ENCODE measurements at regions not wholly inside any gene's neighbourhood (a gene's known extent, or its start where the extent isn't known, plus 50 kb on each side); places are given as distances from the start of the nearest gene placed in this dataset.

DNA sequence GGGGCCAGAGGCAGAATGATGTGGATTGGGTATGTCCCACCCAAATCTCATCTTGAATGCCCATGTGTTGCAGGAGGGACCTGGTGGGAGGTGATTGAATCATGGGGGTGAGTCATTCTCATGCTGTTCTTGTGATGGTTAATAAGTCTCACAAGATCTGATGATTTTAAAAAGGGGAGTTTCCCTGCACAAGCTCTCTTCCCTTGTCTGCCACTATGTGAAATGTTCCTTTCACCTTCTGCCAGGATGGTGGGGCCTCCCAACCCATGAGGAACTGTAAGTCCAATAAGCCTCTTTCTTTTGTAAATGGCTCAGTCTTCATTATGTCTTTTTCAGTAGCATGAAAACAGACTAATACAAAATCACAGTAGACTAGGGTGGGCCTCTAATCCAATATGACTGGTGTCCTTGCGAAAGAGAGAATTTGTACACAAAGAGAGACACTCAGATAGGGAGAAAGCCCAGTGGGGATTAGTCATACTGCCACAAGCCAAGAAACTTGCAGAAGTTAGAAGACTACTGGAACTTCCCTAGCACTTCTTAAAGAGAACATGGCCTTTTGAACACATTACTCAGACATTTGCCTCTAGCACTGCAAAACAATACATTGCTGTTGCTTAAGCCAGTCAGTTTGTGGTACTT lies 68.4 kb downstream of the ANXA1 start:
- ChIA-PET POLR2A (no interaction called here), CTCF (no interaction called here)
- Histone ChIP-seq H3K4me3 (ENCODE audit: low read length) (no peak overlapping the region), H3K27ac (ENCODE audit: low read depth, low read length) (no peak overlapping the region), H3K9me3 (ENCODE audit: low read length) (no peaks in the 10 kb centered on the region), H3K36me3 (ENCODE audit: insufficient read depth, low read length) (no peaks in the 10 kb centered on the region), H3K4me1 (ENCODE audit: insufficient read depth, low read length) (no peaks in the 10 kb centered on the region), H3K27me3 (ENCODE audit: insufficient read depth, low read length, poor library complexity, severe bottlenecking) (no peaks in the 10 kb centered on the region)
- Mint-ChIP-seq H3K27ac (no peak overlapping the region), H3K4me3 (no peak overlapping the region), H3K36me3 (no peaks in the 10 kb centered on the region), H3K27me3 (peaks cover 11 to 51% of the 10 kb centered on the region in 2 donors), H3K4me1 (peaks cover 0 to 3% (median 0%) of the 10 kb centered on the region in 3 donors), H3K9me3 (peaks cover 0 to 2% (median 0%) of the 10 kb centered on the region in 5 donors)
- DNase-seq, result no peak

DNA sequence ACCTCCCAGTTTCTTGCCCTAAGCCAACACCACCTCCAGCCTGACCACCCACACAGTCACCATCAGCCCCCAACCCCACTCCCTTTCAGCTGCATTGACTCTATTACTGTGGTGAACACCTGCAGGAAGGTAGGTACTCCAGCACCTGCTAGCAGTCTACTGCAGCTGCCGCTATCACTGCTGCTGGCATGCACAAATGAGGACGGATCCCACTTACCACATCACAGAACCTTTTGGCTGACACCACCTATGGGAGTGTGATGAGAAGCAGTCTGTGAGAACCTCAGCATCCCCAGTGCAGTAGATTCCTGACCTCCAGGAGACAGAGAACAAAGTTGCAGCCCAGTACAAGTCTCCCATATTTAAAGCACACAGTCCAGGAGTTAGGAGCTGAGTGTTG lies 71.9 kb downstream of the ANXA1 start:
- Histone ChIP-seq H3K27ac (ENCODE audit: low read depth, low read length) (no peak overlapping the region), H3K27me3 (ENCODE audit: insufficient read depth, low read length, poor library complexity, severe bottlenecking) (no peaks in the 10 kb centered on the region), H3K4me3 (ENCODE audit: low read length) (no peak overlapping the region), H3K4me1 (ENCODE audit: insufficient read depth, low read length) (no peaks in the 10 kb centered on the region), H3K36me3 (ENCODE audit: insufficient read depth, low read length) (no peaks in the 10 kb centered on the region), H3K9me3 (ENCODE audit: low read length) (no peaks in the 10 kb centered on the region)
- POLR2A ChIA-PET, result no interaction called here
- no peaks in the 10 kb centered on the region for H3K36me3 Mint-ChIP-seq
- H3K27me3 Mint-ChIP-seq, result peaks cover 9 to 41% of the 10 kb centered on the region in 2 donors
- H3K4me3 Mint-ChIP-seq, result no peak overlapping the region
- no peak overlapping the region for H3K27ac Mint-ChIP-seq
- CTCF ChIA-PET, result no interaction called here
- peaks cover 0 to 2% (median 0%) of the 10 kb centered on the region in 5 donors for H3K9me3 Mint-ChIP-seq
- no peaks in the 10 kb centered on the region for H3K4me1 Mint-ChIP-seq
- DNase-seq, result no peak

DNA sequence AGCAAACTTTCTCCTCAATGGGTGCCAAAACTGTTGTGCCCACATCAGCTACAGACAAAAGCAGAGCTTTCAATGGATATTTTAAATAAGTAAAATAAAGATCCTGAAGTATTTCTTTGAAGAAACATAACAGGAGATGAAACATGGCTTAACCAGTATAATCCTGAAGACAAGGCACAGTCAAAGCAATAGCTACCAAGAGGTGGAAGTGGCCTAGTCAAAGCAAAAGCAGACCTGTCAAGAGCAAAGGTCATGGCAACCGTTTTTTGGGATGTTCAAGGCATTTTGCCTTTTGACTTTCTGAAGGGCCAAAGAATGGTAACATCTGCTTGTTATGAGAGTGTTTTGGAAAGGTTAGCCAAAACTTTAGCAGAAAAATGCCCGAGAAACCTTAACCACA lies 77.9 kb downstream of the ANXA1 start:
- Mint-ChIP-seq H3K27me3 (peaks cover 0 to 5% of the 10 kb centered on the region in 2 donors), H3K27ac (no peak overlapping the region), H3K4me1 (no peaks in the 10 kb centered on the region), H3K4me3 (no peak overlapping the region), H3K9me3 (peaks cover 0 to 2% (median 0%) of the 10 kb centered on the region in 5 donors), H3K36me3 (no peaks in the 10 kb centered on the region)
- POLR2A ChIA-PET, result no interaction called here
- H3K36me3 ChIP-seq (ENCODE audit: insufficient read depth, low read length), result no peaks in the 10 kb centered on the region
- DNase-seq, result no peak
- H3K4me3 ChIP-seq (ENCODE audit: low read length), result no peak overlapping the region
- H3K27me3 ChIP-seq (ENCODE audit: insufficient read depth, low read length, poor library complexity, severe bottlenecking), result no peaks in the 10 kb centered on the region
- no peaks in the 10 kb centered on the region for H3K9me3 ChIP-seq (ENCODE audit: low read length)
- CTCF ChIA-PET, result no interaction called here
- no peak overlapping the region for H3K27ac ChIP-seq (ENCODE audit: low read depth, low read length)
- H3K4me1 ChIP-seq (ENCODE audit: insufficient read depth, low read length), result no peaks in the 10 kb centered on the region

DNA sequence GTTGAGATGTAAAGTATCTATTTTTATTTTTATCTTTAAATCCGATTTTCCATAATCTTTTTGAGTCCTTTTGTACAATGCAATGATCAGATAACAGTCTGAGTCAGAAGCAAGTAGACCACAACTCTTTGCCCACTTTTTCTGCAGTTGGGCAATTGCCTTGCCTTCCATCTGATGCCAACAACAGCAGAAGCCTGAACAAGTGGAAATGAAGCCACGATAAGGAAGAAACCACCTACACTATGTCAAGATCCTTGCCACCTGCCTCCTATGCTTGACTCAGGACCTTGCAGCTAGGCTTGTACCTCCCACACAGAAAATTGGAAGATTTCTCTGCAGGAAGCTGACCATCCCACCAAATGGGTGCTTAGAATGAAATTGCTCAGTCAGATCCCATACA lies 78.6 kb downstream of the ANXA1 start:
- no peak overlapping the region for H3K4me3 ChIP-seq (ENCODE audit: low read length)
- no peaks in the 10 kb centered on the region for H3K9me3 Mint-ChIP-seq
- POLR2A ChIA-PET, result no interaction called here
- CTCF ChIA-PET, result no interaction called here
- H3K36me3 Mint-ChIP-seq, result no peaks in the 10 kb centered on the region
- H3K36me3 ChIP-seq (ENCODE audit: insufficient read depth, low read length), result no peaks in the 10 kb centered on the region
- H3K27ac ChIP-seq (ENCODE audit: low read depth, low read length), result no peak overlapping the region
- H3K4me3 Mint-ChIP-seq, result no peak overlapping the region
- no peaks in the 10 kb centered on the region for H3K9me3 ChIP-seq (ENCODE audit: low read length)
- H3K27me3 ChIP-seq (ENCODE audit: insufficient read depth, low read length, poor library complexity, severe bottlenecking), result no peaks in the 10 kb centered on the region
- no peak for DNase-seq
- H3K4me1 Mint-ChIP-seq, result no peaks in the 10 kb centered on the region
- H3K27ac Mint-ChIP-seq, result no peak overlapping the region
- H3K4me1 ChIP-seq (ENCODE audit: insufficient read depth, low read length), result no peaks in the 10 kb centered on the region
- H3K27me3 Mint-ChIP-seq, result peaks cover 0 to 1% of the 10 kb centered on the region in 2 donors

DNA sequence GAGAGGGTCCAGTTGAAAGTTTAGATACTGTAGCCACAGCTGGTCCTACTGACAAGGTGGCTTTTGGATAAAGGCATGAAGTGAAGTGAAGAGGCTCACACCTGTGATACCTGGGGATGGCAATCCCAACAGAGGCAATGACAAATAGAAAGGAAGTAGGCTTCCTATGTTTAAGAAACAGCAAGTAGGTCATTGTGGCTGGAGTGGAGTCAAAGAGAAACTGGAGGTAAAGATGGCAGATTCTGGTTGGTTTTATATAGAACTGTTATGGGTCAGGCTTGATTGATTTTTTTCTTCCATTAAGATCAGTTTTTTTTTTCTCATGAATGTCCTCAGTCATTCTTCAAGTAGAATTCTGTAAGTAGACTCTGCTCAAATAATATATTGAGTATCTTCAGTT lies 79.5 kb downstream of the ANXA1 start:
- H3K36me3 Mint-ChIP-seq, result no peaks in the 10 kb centered on the region
- no peaks in the 10 kb centered on the region for H3K9me3 Mint-ChIP-seq
- no peak for DNase-seq
- Histone ChIP-seq H3K4me3 (ENCODE audit: low read length) (no peak overlapping the region), H3K36me3 (ENCODE audit: insufficient read depth, low read length) (no peaks in the 10 kb centered on the region), H3K27ac (ENCODE audit: low read depth, low read length) (no peak overlapping the region), H3K27me3 (ENCODE audit: insufficient read depth, low read length, poor library complexity, severe bottlenecking) (no peaks in the 10 kb centered on the region), H3K4me1 (ENCODE audit: insufficient read depth, low read length) (no peaks in the 10 kb centered on the region), H3K9me3 (ENCODE audit: low read length) (no peaks in the 10 kb centered on the region)
- H3K4me1 Mint-ChIP-seq, result no peaks in the 10 kb centered on the region
- ChIA-PET CTCF (no interaction called here), POLR2A (no interaction called here)
- H3K27me3 Mint-ChIP-seq, result peaks cover 0 to under 1% of the 10 kb centered on the region in 2 donors
- H3K27ac Mint-ChIP-seq, result no peak overlapping the region
- H3K4me3 Mint-ChIP-seq, result no peak overlapping the region

DNA sequence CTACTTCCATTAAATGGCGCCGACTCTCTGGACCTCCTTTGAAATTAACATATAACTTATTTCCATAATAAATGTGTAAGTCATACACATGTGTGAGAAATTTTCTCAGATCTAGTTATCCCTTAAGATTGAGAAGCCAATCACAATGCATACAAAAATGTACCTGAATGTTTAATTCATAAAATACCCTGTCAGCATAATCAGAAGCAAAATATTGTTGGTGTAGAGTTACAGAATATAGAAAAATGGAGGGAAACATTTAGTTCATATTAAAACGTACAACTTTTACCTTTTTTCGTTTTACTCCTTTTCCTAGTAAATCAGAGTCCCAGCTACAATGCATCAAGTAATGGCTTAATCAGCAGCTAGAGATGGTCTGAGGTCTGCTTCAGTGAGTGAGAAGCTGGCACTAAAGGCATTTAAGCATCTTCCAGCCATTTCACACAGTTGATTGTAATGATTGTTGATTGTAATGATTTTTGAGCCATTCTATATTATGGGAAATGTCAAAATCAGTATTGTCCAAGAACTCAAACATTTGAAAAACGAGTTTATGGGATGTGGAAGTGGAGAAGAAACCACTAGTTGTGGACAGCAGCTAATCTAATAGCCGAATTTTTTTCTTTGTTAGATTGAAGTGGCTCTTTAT lies 81.8 kb downstream of the ANXA1 start:
- no peaks in the 10 kb centered on the region for H3K36me3 ChIP-seq (ENCODE audit: insufficient read depth, low read length)
- H3K4me1 ChIP-seq (ENCODE audit: insufficient read depth, low read length), result no peaks in the 10 kb centered on the region
- Mint-ChIP-seq H3K36me3 (no peaks in the 10 kb centered on the region), H3K4me1 (no peaks in the 10 kb centered on the region), H3K4me3 (no peak overlapping the region), H3K27me3 (peaks cover 4 to 7% of the 10 kb centered on the region in 2 donors), H3K9me3 (no peaks in the 10 kb centered on the region), H3K27ac (no peak overlapping the region)
- ChIA-PET POLR2A (no interaction called here), CTCF (no interaction called here)
- H3K27ac ChIP-seq (ENCODE audit: low read depth, low read length), result no peak overlapping the region
- no peaks in the 10 kb centered on the region for H3K9me3 ChIP-seq (ENCODE audit: low read length)
- H3K27me3 ChIP-seq (ENCODE audit: insufficient read depth, low read length, poor library complexity, severe bottlenecking), result no peaks in the 10 kb centered on the region
- no peak overlapping the region for H3K4me3 ChIP-seq (ENCODE audit: low read length)
- no peak for DNase-seq

DNA sequence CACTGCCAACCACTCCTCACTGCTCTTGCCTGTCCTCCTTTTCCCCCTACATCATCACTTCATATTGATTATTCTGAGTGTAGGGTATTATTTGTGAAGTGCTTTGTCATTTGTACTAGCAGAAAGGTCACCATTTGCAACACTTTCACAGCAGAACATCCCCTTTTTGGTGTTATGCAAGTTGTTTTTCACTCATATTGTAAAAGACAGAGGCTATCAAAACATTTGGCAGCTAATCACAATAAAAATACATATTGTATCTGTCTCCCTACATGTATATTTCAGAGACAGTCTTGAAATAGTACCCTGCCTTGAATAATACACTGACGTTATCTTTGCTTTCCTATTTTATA lies 82.3 kb downstream of the ANXA1 start:
- H3K9me3 ChIP-seq (ENCODE audit: low read length), result no peaks in the 10 kb centered on the region
- no peak overlapping the region for H3K27ac ChIP-seq (ENCODE audit: low read depth, low read length)
- no peak overlapping the region for H3K4me3 Mint-ChIP-seq
- no peak overlapping the region for H3K4me3 ChIP-seq (ENCODE audit: low read length)
- no peaks in the 10 kb centered on the region for H3K36me3 ChIP-seq (ENCODE audit: insufficient read depth, low read length)
- DNase-seq, result no peak
- no peaks in the 10 kb centered on the region for H3K36me3 Mint-ChIP-seq
- H3K4me1 Mint-ChIP-seq, result no peaks in the 10 kb centered on the region
- POLR2A ChIA-PET, result no interaction called here
- CTCF ChIA-PET, result no interaction called here
- peaks cover 4 to 7% of the 10 kb centered on the region in 2 donors for H3K27me3 Mint-ChIP-seq
- H3K9me3 Mint-ChIP-seq, result no peaks in the 10 kb centered on the region
- no peaks in the 10 kb centered on the region for H3K27me3 ChIP-seq (ENCODE audit: insufficient read depth, low read length, poor library complexity, severe bottlenecking)
- H3K4me1 ChIP-seq (ENCODE audit: insufficient read depth, low read length), result no peaks in the 10 kb centered on the region
- H3K27ac Mint-ChIP-seq, result no peak overlapping the region

DNA sequence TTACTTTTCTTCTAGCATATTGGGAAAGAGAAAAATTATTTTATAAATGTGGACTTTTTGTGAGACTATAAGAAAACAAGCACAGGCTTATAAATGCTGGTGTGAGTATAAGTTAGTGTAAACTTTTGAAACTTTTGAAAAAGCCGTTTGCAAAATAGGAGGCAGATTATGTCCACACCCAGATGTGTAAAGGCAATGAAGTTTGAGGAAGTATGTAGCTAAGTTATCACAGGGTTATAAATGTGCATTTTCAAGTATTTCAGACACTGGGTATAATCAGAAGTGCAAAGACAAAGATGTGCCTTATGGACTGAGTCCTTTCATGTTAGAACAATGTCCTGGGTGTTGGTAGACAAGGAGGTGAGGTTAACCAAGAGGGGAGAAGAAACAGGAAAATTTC lies 85.5 kb downstream of the ANXA1 start:
- Histone ChIP-seq H3K4me1 (ENCODE audit: insufficient read depth, low read length) (no peaks in the 10 kb centered on the region), H3K27ac (ENCODE audit: low read depth, low read length) (no peak overlapping the region), H3K4me3 (ENCODE audit: low read length) (no peak overlapping the region), H3K9me3 (ENCODE audit: low read length) (no peaks in the 10 kb centered on the region), H3K36me3 (ENCODE audit: insufficient read depth, low read length) (no peaks in the 10 kb centered on the region), H3K27me3 (ENCODE audit: insufficient read depth, low read length, poor library complexity, severe bottlenecking) (no peaks in the 10 kb centered on the region)
- H3K4me3 Mint-ChIP-seq, result no peak overlapping the region
- H3K36me3 Mint-ChIP-seq, result no peaks in the 10 kb centered on the region
- ChIA-PET CTCF (no interaction called here), POLR2A (no interaction called here)
- H3K27ac Mint-ChIP-seq, result no peak overlapping the region
- no peak for DNase-seq
- no peaks in the 10 kb centered on the region for H3K4me1 Mint-ChIP-seq
- no peaks in the 10 kb centered on the region for H3K9me3 Mint-ChIP-seq
- peaks cover 4 to 14% of the 10 kb centered on the region in 2 donors for H3K27me3 Mint-ChIP-seq
